CD4-positive, alpha-beta memory T cell (primary cell): ENCODE measurements at regions not wholly inside any gene's neighbourhood (a gene's known extent, or its start where the extent isn't known, plus 50 kb on each side); places are given as distances from the start of the nearest gene placed in this dataset.

Source experiments
- CTCF ChIA-PET: fragments of 350-600 bp; sonication (Branson Sonifier 250); formaldehyde crosslinking; loops from one replicate; lab custom pipeline; 2021; ENCODE audit warnings: inconsistent platforms; ENCODE audit not compliant: partially characterized antibody; lab: Charles Lee
- POLR2A ChIA-PET: fragments of 350-600 bp; sonication (Branson Sonifier 250); formaldehyde crosslinking; loops from one replicate; lab custom pipeline; 2021; ENCODE audit not compliant: partially characterized antibody; lab: Charles Lee
- DNase-seq, 5 donors: peaks; one replicate each; pipeline versions ENCODE4 v3.0.0 to v3.0.0-alpha.2; 2020 to 2022; ENCODE audit warnings: mixed read lengths in 1 of 5
- H3K27ac ChIP-seq: one replicate; pipeline ENCODE4 v1.7.0; 2013; ENCODE audit warnings: low read depth, low read length
- H3K27me3 ChIP-seq: 2 replicates; pipeline ENCODE4 v1.7.0; 2013; ENCODE audit warnings: mild to moderate bottlenecking, low read length, moderate library complexity; ENCODE audit not compliant: insufficient read depth
- H3K36me3 ChIP-seq: 2 replicates; pipeline ENCODE4 v1.7.0; 2013; ENCODE audit warnings: mild to moderate bottlenecking, low read length, moderate library complexity; ENCODE audit not compliant: insufficient read depth
- H3K4me1 ChIP-seq: 2 replicates; pipeline ENCODE4 v1.7.0; 2013; ENCODE audit warnings: mild to moderate bottlenecking, low read length, moderate library complexity; ENCODE audit not compliant: insufficient read depth
- H3K4me3 ChIP-seq, 2 donors: one replicate each; pipeline ENCODE4 v1.7.0; 2013; ENCODE audit warnings: low read length in 2 of 2, mild to moderate bottlenecking in 1 of 2
- H3K9me3 ChIP-seq, 2 donors: one replicate each; pipeline ENCODE4 v1.7.0; 2013; ENCODE audit warnings: low read length in 2 of 2, control low read depth in 1 of 2; ENCODE audit not compliant: control insufficient read depth in 1 of 2
- H3K27ac Mint-ChIP-seq, 7 donors: one replicate each; pipeline ENCODE4 v1.8.0; 2020 to 2021; ENCODE audit warnings: mixed read lengths in 7 of 7, mild to moderate bottlenecking in 6 of 7, inconsistent platforms in 3 of 7, moderate library complexity in 3 of 7
- H3K27me3 Mint-ChIP-seq, 2 donors: one replicate each; pipeline ENCODE4 v1.8.0; 2020 to 2021; ENCODE audit warnings: mixed read lengths in 2 of 2
- H3K36me3 Mint-ChIP-seq, 2 donors: one replicate each; pipeline ENCODE4 v1.8.0; 2020 to 2021; ENCODE audit warnings: mixed read lengths in 2 of 2, inconsistent platforms in 1 of 2, mild to moderate bottlenecking in 1 of 2
- H3K4me1 Mint-ChIP-seq, 4 donors: one replicate each; pipeline ENCODE4 v1.8.0; 2020 to 2021; ENCODE audit warnings: mixed read lengths in 4 of 4, mild to moderate bottlenecking in 1 of 4
- H3K4me3 Mint-ChIP-seq, 8 donors: one replicate each; pipeline ENCODE4 v1.8.0; 2020 to 2021; ENCODE audit warnings: mixed read lengths in 8 of 8, mild to moderate bottlenecking in 7 of 8, moderate library complexity in 6 of 8, inconsistent platforms in 3 of 8
- H3K9me3 Mint-ChIP-seq, 8 donors: one replicate each; pipeline ENCODE4 v1.8.0; 2020 to 2021; ENCODE audit warnings: mixed read lengths in 8 of 8, mild to moderate bottlenecking in 5 of 8, inconsistent platforms in 3 of 8, moderate library complexity in 1 of 8
- intact Hi-C: fragments of 100-400 bp; cut with micrococcal nuclease; formaldehyde crosslinking; loops from one replicate; pipeline ENCODE4 v1.15.1; 2023

DNA sequence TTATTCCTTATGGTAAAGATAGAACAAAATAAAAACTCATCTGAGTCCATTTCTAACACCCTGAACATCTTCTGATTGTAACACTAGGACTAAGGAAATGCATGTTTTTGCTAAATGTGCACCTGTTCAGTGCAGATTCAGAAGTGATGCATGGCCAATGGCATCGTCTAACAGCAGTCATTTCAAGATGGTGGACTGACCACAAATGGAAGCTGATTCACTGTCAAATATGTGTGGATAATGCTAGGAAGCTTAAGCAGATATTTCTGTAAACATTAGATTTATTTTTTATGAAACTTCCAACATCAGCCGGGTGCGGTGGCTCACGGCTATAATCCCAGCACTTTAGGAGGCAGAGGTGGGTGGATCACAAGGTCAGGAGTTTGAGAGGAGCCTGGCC, 394.8 kb downstream of the SAMD5 start:
- intact Hi-C loops = no loop called here
- CTCF ChIA-PET = no interaction called here
- no peaks in the 10 kb centered on the region for H3K4me1 Mint-ChIP-seq
- Histone ChIP-seq H3K9me3 (no peaks in the 10 kb centered on the region), H3K4me3 (no peak overlapping the region), H3K36me3 (no peaks in the 10 kb centered on the region), H3K27me3 (no peaks in the 10 kb centered on the region), H3K27ac (no peak overlapping the region), H3K4me1 (no peaks in the 10 kb centered on the region)
- no peaks in the 10 kb centered on the region for H3K9me3 Mint-ChIP-seq
- H3K27ac Mint-ChIP-seq = no peak overlapping the region
- no peaks in the 10 kb centered on the region for H3K36me3 Mint-ChIP-seq
- no peak for DNase-seq
- POLR2A ChIA-PET = no interaction called here
- H3K4me3 Mint-ChIP-seq = no peak overlapping the region
- no peaks in the 10 kb centered on the region for H3K27me3 Mint-ChIP-seq

- H3K9me3 ChIP-seq = no peaks in the 10 kb centered on the region
- H3K36me3 ChIP-seq = no peaks in the 10 kb centered on the region
- Mint-ChIP-seq H3K4me1 (no peaks in the 10 kb centered on the region), H3K4me3 (no peak overlapping the region), H3K27ac (no peak overlapping the region), H3K36me3 (no peaks in the 10 kb centered on the region), H3K9me3 (no peaks in the 10 kb centered on the region), H3K27me3 (no peaks in the 10 kb centered on the region)
- DNase-seq = no peak
- ChIA-PET POLR2A (no interaction called here), CTCF (no interaction called here)
- no peaks in the 10 kb centered on the region for H3K27me3 ChIP-seq
- H3K4me1 ChIP-seq = no peaks in the 10 kb centered on the region
- no peak overlapping the region for H3K4me3 ChIP-seq
- intact Hi-C loops = no loop called here
- no peak overlapping the region for H3K27ac ChIP-seq
Measured at GRCh38 chr6:147903931-147904330, 395.4 kb downstream of the SAMD5 start.

DNA sequence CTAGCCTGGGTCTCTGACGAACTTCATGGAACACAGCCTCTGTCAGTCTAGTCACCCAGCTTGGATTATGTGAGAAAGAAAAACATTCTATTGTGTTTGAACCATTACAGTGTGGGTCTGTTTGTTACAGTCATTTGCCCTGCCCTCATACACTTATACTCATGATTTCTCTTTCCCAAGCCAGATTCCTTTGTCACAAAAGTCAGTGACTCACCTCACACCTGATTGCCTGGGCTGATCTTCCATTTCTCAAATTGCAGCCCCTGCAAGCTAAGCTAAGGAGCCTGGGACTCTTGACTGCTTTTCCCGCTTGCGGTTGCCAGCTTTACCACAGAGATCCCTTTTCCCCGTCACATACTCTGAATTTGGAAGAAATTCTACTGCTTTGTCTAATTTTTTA, 395.9 kb downstream of the SAMD5 start:
- H3K4me1 ChIP-seq = no peaks in the 10 kb centered on the region
- H3K27ac ChIP-seq = no peak overlapping the region
- no peak overlapping the region for H3K4me3 ChIP-seq
- Mint-ChIP-seq H3K9me3 (no peaks in the 10 kb centered on the region), H3K4me1 (no peaks in the 10 kb centered on the region), H3K27me3 (no peaks in the 10 kb centered on the region), H3K36me3 (no peaks in the 10 kb centered on the region), H3K27ac (no peak overlapping the region), H3K4me3 (no peak overlapping the region)
- no peak for DNase-seq
- ChIA-PET CTCF (no interaction called here), POLR2A (no interaction called here)
- no peaks in the 10 kb centered on the region for H3K9me3 ChIP-seq
- no peaks in the 10 kb centered on the region for H3K27me3 ChIP-seq
- intact Hi-C loops = no loop called here
- no peaks in the 10 kb centered on the region for H3K36me3 ChIP-seq

GRCh38 chr6:147905711-147906110, 397.2 kb downstream of the SAMD5 start:
- Histone ChIP-seq H3K4me3 (no peak overlapping the region), H3K27ac (no peak overlapping the region), H3K9me3 (no peaks in the 10 kb centered on the region), H3K27me3 (no peaks in the 10 kb centered on the region), H3K4me1 (no peaks in the 10 kb centered on the region), H3K36me3 (no peaks in the 10 kb centered on the region)
- DNase-seq = no peak
- H3K27ac Mint-ChIP-seq = no peak overlapping the region
- H3K36me3 Mint-ChIP-seq = no peaks in the 10 kb centered on the region
- H3K4me3 Mint-ChIP-seq = no peak overlapping the region
- intact Hi-C loops = no loop called here
- no peaks in the 10 kb centered on the region for H3K4me1 Mint-ChIP-seq
- H3K9me3 Mint-ChIP-seq = peaks cover 0 to 2% (median 0%) of the 10 kb centered on the region in 8 donors
- H3K27me3 Mint-ChIP-seq = no peaks in the 10 kb centered on the region
- CTCF ChIA-PET = no interaction called here
- POLR2A ChIA-PET = no interaction called here

GRCh38 chr6:147906361-147906760, 397.9 kb downstream of the SAMD5 start:
- H3K9me3 Mint-ChIP-seq = peaks cover 0 to 2% (median 0%) of the 10 kb centered on the region in 8 donors
- Histone ChIP-seq H3K27me3 (no peaks in the 10 kb centered on the region), H3K4me1 (no peaks in the 10 kb centered on the region), H3K36me3 (no peaks in the 10 kb centered on the region), H3K4me3 (no peak overlapping the region), H3K9me3 (no peaks in the 10 kb centered on the region), H3K27ac (no peak overlapping the region)
- ChIA-PET POLR2A (no interaction called here), CTCF (no interaction called here)
- no peak overlapping the region for H3K27ac Mint-ChIP-seq
- no peak overlapping the region for H3K4me3 Mint-ChIP-seq
- H3K36me3 Mint-ChIP-seq = no peaks in the 10 kb centered on the region
- no peaks in the 10 kb centered on the region for H3K4me1 Mint-ChIP-seq
- DNase-seq = no peak
- intact Hi-C loops = no loop called here
- H3K27me3 Mint-ChIP-seq = no peaks in the 10 kb centered on the region

DNA sequence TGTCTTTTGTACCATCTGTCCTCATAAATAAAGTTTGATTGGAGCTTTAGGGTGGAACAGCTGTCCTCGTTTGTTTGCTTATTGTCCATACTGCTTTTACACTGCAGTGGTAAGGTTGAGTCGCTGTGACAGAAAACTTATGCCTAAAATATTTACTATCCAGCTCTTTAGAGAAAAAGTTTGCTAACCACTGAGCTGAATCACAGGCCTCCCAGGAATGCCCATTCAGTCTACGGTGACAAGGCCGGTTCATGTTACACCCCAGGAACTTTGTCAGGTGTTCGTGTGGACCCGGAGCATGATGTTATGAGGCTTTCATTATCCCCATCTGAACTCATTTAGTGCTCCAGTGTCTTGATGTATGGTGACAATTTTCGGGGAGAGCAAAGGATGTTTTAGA, 401.1 kb downstream of the SAMD5 start:
- Histone ChIP-seq H3K4me1 (no peaks in the 10 kb centered on the region), H3K27ac (no peak overlapping the region), H3K9me3 (no peaks in the 10 kb centered on the region), H3K36me3 (no peaks in the 10 kb centered on the region), H3K4me3 (no peak overlapping the region), H3K27me3 (no peaks in the 10 kb centered on the region)
- Mint-ChIP-seq H3K27me3 (no peaks in the 10 kb centered on the region), H3K36me3 (no peaks in the 10 kb centered on the region), H3K9me3 (peaks cover 0 to 4% (median 0%) of the 10 kb centered on the region in 8 donors), H3K4me1 (no peaks in the 10 kb centered on the region), H3K4me3 (no peak overlapping the region), H3K27ac (no peak overlapping the region)
- CTCF ChIA-PET = no interaction called here
- no peak for DNase-seq
- POLR2A ChIA-PET = no interaction called here
- intact Hi-C loops = no loop called here

DNA sequence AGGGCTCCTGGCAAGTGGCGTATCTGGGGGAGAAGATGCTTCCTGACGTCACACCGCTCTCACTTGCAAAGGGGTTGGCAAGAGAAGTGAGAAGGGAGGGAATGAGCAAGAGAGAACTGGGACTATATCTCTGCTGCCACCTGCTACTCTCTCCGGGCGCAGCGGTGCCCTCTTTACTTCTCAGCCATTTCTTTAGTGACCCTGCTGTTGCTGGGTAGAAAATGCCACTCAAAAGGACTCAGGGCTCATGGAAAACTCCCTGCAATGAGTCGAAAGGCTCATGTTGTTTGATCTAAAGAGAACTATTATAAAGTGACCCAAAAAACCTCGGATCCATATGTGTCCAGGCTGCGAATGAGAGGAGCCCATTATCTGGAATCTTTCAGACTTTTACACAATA, 401.8 kb downstream of the SAMD5 start:
- intact Hi-C loops = no loop called here
- Mint-ChIP-seq H3K27ac (no peak overlapping the region), H3K27me3 (no peaks in the 10 kb centered on the region), H3K4me1 (no peaks in the 10 kb centered on the region), H3K9me3 (peaks cover 0 to 4% (median 0%) of the 10 kb centered on the region in 8 donors), H3K36me3 (no peaks in the 10 kb centered on the region), H3K4me3 (no peak overlapping the region)
- CTCF ChIA-PET = no interaction called here
- H3K4me1 ChIP-seq = no peaks in the 10 kb centered on the region
- H3K4me3 ChIP-seq = no peak overlapping the region
- no peaks in the 10 kb centered on the region for H3K36me3 ChIP-seq
- H3K27me3 ChIP-seq = no peaks in the 10 kb centered on the region
- POLR2A ChIA-PET = no interaction called here
- no peaks in the 10 kb centered on the region for H3K9me3 ChIP-seq
- DNase-seq = no peak
- no peak overlapping the region for H3K27ac ChIP-seq

GRCh38 chr6:147911057-147911456, 402.6 kb downstream of the SAMD5 start:
- H3K27me3 ChIP-seq = no peaks in the 10 kb centered on the region
- POLR2A ChIA-PET = no interaction called here
- peaks cover 0 to 11% (median 0%) of the 10 kb centered on the region in 8 donors for H3K9me3 Mint-ChIP-seq
- no peak overlapping the region for H3K4me3 ChIP-seq
- CTCF ChIA-PET = no interaction called here
- H3K4me1 ChIP-seq = no peaks in the 10 kb centered on the region
- H3K36me3 Mint-ChIP-seq = no peaks in the 10 kb centered on the region
- H3K9me3 ChIP-seq = no peaks in the 10 kb centered on the region
- H3K36me3 ChIP-seq = no peaks in the 10 kb centered on the region
- no peak overlapping the region for H3K4me3 Mint-ChIP-seq
- H3K27ac Mint-ChIP-seq = no peak overlapping the region
- no peak for DNase-seq
- no peak overlapping the region for H3K27ac ChIP-seq
- no peaks in the 10 kb centered on the region for H3K4me1 Mint-ChIP-seq
- no peaks in the 10 kb centered on the region for H3K27me3 Mint-ChIP-seq
- intact Hi-C loops = no loop called here
